Thoracic aorta (tissue), 2 donors: ENCODE measurements at regions not wholly inside any gene's neighbourhood (a gene's known extent, or its start where the extent isn't known, plus 50 kb on each side); places are given as distances from the start of the nearest gene placed in this dataset.

Source experiments
- ATAC-seq: fragments of 150-250 bp; one replicate; pipeline ENCODE4 v1.8.0; 2017; ENCODE audit warnings: low read depth; ENCODE audit not compliant: insufficient number of reproducible peaks, low FRiP score
- DNase-seq: peaks from one replicate; pipeline ENCODE4 v3.0.0-alpha.2; 2020; ENCODE audit warnings: low spot score
- H3K27ac ChIP-seq, 2 donors: fragments of 200-600 bp; sonication (generic); 1 replicate in 1 of 2; 2 replicates in 1 of 2; pipeline ENCODE4 v1.5.1; 2016; ENCODE audit warnings: mild to moderate bottlenecking in 2 of 2, moderate library complexity in 2 of 2
- H3K27me3 ChIP-seq: fragments of 200-600 bp; sonication (generic); replicated peaks from 2 replicates; pipeline ENCODE4 v1.6.0; 2016; ENCODE audit warnings: mild to moderate bottlenecking; ENCODE audit not compliant: insufficient read depth
- H3K36me3 ChIP-seq: fragments of 200-600 bp; sonication (generic); one replicate; pipeline ENCODE4 v1.5.1; 2016
- H3K4me1 ChIP-seq, 2 donors: fragments of 200-600 bp; sonication (generic); 1 replicate in 1 of 2; 2 replicates in 1 of 2; pipeline versions ENCODE4 v1.5.1 to v1.6.0; 2016; ENCODE audit warnings: low read depth in 2 of 2, mild to moderate bottlenecking in 1 of 2; ENCODE audit not compliant: control insufficient read depth in 1 of 2
- H3K4me3 ChIP-seq: fragments of 200-600 bp; sonication (generic); 2 replicates; pipeline ENCODE4 v1.5.1; 2016; ENCODE audit warnings: mild to moderate bottlenecking
- H3K9me3 ChIP-seq: fragments of 200-600 bp; sonication (generic); 2 replicates; pipeline ENCODE4 v1.5.1; 2016
- TF ChIP-seq, protein P1 (sequence below): fragments of 200-600 bp; sonication (generic); IDR thresholded peaks from one replicate; pipeline ENCODE4 v1.5.1; 2019; ENCODE audit warnings: antibody characterized with exemption

DNA sequence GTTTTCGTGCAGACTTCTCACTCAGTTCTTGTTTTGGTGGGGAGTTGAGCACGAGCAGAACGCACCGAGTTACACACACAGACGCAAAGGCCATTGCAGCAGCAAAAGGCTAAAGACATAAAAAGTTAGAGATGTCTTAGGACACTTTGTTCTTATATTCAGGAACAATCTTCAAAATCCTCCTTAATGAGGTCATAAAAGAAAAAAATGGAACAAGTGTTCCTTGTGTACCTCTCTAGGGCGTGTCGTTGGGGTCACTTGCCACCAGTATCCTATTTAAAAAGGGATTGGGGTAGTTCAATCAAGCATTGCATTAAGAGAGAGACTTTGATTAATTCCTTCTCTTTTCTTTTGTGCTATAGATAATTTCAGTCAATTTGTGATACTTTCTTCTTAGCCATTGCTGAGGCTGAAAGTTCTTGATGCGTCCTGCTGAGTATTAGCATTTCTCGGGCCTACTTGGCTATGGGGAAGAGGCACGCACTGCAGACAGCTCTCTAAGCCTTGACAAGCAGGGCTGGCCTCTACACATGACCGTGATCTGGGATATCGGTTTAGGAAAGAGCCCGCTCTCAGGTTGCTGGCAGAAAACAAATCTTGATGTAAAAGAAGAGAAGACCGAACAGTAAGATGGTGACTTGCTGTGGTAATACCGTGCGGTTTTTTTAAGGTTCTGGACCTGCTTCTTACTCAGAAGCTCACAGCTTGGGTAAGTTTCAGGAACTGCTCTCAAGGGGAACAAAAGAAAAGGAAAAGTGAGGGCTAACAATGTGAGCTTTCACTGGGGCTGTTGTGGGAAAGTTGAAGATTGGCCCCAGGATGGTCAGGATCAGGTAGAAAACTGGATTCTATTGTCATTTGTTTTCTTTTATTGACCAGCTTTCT lies 223.6 kb downstream of the TM9SF2 start:
- H3K4me3 ChIP-seq, result no peak overlapping the region
- H3K9me3 ChIP-seq, result no peaks in the 10 kb centered on the region
- no peaks in the 10 kb centered on the region for H3K27me3 ChIP-seq
- TF ChIP-seq, protein P1, sequence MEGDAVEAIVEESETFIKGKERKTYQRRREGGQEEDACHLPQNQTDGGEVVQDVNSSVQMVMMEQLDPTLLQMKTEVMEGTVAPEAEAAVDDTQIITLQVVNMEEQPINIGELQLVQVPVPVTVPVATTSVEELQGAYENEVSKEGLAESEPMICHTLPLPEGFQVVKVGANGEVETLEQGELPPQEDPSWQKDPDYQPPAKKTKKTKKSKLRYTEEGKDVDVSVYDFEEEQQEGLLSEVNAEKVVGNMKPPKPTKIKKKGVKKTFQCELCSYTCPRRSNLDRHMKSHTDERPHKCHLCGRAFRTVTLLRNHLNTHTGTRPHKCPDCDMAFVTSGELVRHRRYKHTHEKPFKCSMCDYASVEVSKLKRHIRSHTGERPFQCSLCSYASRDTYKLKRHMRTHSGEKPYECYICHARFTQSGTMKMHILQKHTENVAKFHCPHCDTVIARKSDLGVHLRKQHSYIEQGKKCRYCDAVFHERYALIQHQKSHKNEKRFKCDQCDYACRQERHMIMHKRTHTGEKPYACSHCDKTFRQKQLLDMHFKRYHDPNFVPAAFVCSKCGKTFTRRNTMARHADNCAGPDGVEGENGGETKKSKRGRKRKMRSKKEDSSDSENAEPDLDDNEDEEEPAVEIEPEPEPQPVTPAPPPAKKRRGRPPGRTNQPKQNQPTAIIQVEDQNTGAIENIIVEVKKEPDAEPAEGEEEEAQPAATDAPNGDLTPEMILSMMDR, result no peak
- H3K4me1 ChIP-seq, result no peaks in the 10 kb centered on the region
- no peaks in the 10 kb centered on the region for H3K36me3 ChIP-seq
- DNase-seq (no peak), ATAC-seq (no peak)
- no peak overlapping the region for H3K27ac ChIP-seq

DNA sequence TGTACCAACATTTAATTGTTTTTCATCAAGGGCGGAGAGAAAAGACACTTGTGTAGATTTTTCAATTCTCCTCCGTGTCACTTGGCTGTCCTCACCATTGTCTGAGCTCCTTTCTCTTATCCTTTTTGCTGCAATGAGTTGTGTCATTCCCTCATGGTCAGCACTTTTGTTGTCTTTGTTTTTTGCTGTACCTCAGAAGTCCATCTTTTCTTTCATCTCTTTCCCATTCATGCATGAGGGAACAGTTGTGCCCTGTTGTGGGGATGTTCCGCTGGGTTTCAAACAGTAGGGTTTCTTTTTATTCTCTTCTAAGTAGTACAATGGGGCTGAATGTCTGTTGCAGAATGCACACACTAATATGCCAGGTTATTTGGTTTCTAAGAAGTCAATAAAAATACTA lies 222.6 kb downstream of the TM9SF2 start:
- no peaks in the 10 kb centered on the region for H3K9me3 ChIP-seq
- DNase-seq (no peak), ATAC-seq (no peak)
- H3K36me3 ChIP-seq, result no peaks in the 10 kb centered on the region
- H3K4me3 ChIP-seq, result no peak overlapping the region
- TF ChIP-seq, protein P1, result no peak
- no peak overlapping the region for H3K27ac ChIP-seq
- H3K27me3 ChIP-seq, result no peaks in the 10 kb centered on the region
- no peaks in the 10 kb centered on the region for H3K4me1 ChIP-seq

DNA sequence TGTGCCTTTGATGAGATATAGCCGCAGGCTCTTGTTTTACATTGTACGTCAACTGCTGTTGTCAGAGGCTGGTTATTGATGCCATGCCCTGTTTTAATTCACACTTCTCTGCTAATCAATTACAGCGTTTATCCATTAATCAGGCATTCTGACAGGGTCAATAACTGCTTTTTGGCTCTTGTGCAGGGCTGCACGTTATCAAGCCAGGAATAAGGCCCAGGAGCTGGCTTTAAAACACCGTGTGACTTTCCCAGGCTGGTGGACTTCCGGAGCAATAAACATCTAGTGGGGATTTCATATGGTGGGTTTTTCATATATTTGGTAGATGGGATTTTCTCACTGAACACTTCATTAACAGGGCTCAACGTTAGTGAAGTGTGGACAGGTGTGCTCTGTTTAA lies 221.7 kb downstream of the TM9SF2 start:
- no peaks in the 10 kb centered on the region for H3K27me3 ChIP-seq
- DNase-seq (no peak), ATAC-seq (no peak)
- no peak overlapping the region for H3K4me3 ChIP-seq
- H3K9me3 ChIP-seq, result no peaks in the 10 kb centered on the region
- H3K4me1 ChIP-seq, result no peaks in the 10 kb centered on the region
- H3K36me3 ChIP-seq, result no peaks in the 10 kb centered on the region
- TF ChIP-seq, protein P1, result no peak
- no peak overlapping the region for H3K27ac ChIP-seq

DNA sequence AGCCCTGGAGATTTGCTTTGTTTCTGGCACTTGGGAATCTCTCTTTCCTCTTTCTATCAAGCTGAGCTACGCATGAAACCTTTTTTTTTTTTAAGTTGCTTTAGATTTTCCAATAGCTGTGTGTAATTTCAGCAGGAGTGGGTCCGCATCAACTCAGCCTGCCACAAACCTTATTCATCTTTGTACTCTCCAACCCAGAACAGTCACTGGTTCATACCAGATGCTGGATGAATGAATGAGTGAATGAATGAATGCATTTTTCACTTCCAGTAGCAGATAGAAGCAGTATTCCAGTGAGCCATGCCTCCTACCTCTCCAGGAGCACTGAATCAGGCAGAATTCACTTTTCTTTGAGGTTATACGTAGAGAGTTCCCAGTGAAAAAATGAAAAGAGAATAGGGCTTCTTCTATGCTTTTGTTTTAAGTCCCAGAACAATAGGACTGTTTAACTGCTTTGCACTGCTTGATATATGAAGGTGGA lies 221.1 kb downstream of the TM9SF2 start:
- no peak for DNase-seq
- Histone ChIP-seq H3K36me3 (no peaks in the 10 kb centered on the region), H3K27me3 (no peaks in the 10 kb centered on the region), H3K4me1 (no peaks in the 10 kb centered on the region), H3K9me3 (no peaks in the 10 kb centered on the region), H3K4me3 (no peak overlapping the region), H3K27ac (no peak overlapping the region)
- TF ChIP-seq, protein P1, result no peak
- ATAC-seq, result no peak

DNA sequence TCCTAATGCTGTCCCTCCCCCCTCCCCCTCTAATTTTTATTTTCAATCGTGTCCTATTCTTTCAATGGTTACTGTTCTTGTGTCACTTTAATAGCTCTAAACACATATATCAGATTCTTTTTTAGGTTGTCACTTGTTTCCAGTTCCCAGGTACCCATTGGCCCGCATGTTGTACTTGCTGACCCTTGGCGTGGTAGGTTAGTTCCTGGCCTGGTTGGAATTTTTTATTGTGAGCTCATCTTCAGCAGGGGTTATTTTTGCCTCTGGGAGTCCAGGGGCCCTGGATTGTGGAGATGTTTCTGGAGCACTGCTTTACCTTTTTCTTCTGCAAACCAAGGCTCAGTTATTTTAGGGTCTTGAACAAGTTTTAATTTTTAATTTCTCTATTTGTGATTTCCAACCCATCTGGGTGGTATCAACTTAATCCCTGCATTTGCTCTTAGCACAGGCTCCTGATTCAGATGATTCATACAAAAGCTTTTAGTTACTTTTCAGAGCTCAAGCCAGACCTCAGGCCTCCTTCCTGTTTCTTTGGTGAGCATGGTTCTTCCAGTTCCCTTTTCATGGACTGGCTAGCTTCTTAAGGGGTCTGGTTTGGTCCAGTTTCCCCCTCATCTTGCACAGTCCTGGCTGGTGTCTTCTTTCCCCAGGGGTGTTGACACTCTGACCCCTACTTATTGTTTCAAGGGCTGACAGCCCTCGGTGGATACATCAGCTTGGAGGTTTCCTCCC lies 220.5 kb downstream of the TM9SF2 start:
- TF ChIP-seq, protein P1, result no peak
- Histone ChIP-seq H3K27me3 (no peaks in the 10 kb centered on the region), H3K36me3 (no peaks in the 10 kb centered on the region), H3K4me3 (no peak overlapping the region), H3K27ac (no peak overlapping the region), H3K9me3 (no peaks in the 10 kb centered on the region), H3K4me1 (no peaks in the 10 kb centered on the region)
- DNase-seq (no peak), ATAC-seq (no peak)
